GM18505 (cell line): ENCODE measurements at regions not wholly inside any gene's neighbourhood (a gene's known extent, or its start where the extent isn't known, plus 50 kb on each side); places are given as distances from the start of the nearest gene placed in this dataset.

Experiments used
- ATAC-seq: cut with Tn5 transposase; IDR thresholded peaks from one replicate; pipeline ENCODE4 v1.9.1; 2021; ENCODE audit not compliant: unreplicated experiment
- POLR2A ChIP-seq: IDR thresholded peaks from 4 replicates; pipeline ENCODE4 v1.6.1; 2011; ENCODE audit warnings: borderline replicate concordance; ENCODE audit not compliant: insufficient read depth, insufficient read length; ENCODE audit errors: extremely low read depth

- TF ChIP-seq POLR2A, result no peak
- ATAC-seq, result no peak
These were observed 533.6 kb downstream of the RNF144B start for GRCh38 chr6:18920701-18921100.

GRCh38 chr6:18931086-18931485, 543.9 kb downstream of the RNF144B start:
- TF ChIP-seq POLR2A, result no peak
- no peak for ATAC-seq

- no peak for TF ChIP-seq POLR2A
- no peak for ATAC-seq
These were observed 571.0 kb downstream of the RNF144B start for GRCh38 chr6:18958146-18958545.

GRCh38 chr6:18961566-18961965, 574.4 kb downstream of the RNF144B start:
- no peak for TF ChIP-seq POLR2A
- no peak for ATAC-seq

- no peak for TF ChIP-seq POLR2A
- ATAC-seq, result no peak
These were observed 575.3 kb downstream of the RNF144B start for GRCh38 chr6:18962361-18962905.

- no peak for TF ChIP-seq POLR2A
- no peak for ATAC-seq
These were observed 576.3 kb downstream of the RNF144B start for GRCh38 chr6:18963439-18963838.

GRCh38 chr6:18973251-18973650, 586.1 kb downstream of the RNF144B start:
- TF ChIP-seq POLR2A, result no peak
- no peak for ATAC-seq

GRCh38 chr6:18976091-18976490, 588.9 kb downstream of the RNF144B start:
- no peak for TF ChIP-seq POLR2A
- no peak for ATAC-seq

GRCh38 chr6:18976966-18977365, 589.8 kb downstream of the RNF144B start:
- no peak for TF ChIP-seq POLR2A
- ATAC-seq, result no peak

- TF ChIP-seq POLR2A, result no peak
- ATAC-seq, result no peak
These were observed 591.4 kb downstream of the RNF144B start for GRCh38 chr6:18978337-18979128.

- no peak for ATAC-seq
- TF ChIP-seq POLR2A, result no peak
These were observed 597.9 kb downstream of the RNF144B start for GRCh38 chr6:18985061-18985460.

GRCh38 chr6:18985996-18986395, 598.8 kb downstream of the RNF144B start:
- ATAC-seq, result no peak
- TF ChIP-seq POLR2A, result no peak

GRCh38 chr6:18988636-18989035, 601.5 kb downstream of the RNF144B start:
- ATAC-seq, result no peak
- no peak for TF ChIP-seq POLR2A
